ENCODE measurements at regions not wholly inside any gene's neighbourhood (a gene's known extent, or its start where the extent isn't known, plus 50 kb on each side); places are given as distances from the start of the nearest gene placed in this dataset.

- 66 to 72% (median 71%) methylated on average over 4 of the region's 4 CpGs for WGBS, 3 donors
- Histone ChIP-seq H3K4me3 (ENCODE audit: low read depth in 1 of 3, low read length in 3 of 3) (no peak overlapping the region), H3K4me1 (ENCODE audit: control insufficient read depth in 3 of 3, insufficient read depth in 2 of 3, low read depth in 1 of 3, low read length in 2 of 3) (no peaks in the 10 kb centered on the region), H3K27ac (ENCODE audit: low read depth in 1 of 3, low read length in 2 of 3) (no peak overlapping the region), H3K9me3 (ENCODE audit: control insufficient read depth in 2 of 2, insufficient read depth in 1 of 2, low read depth in 1 of 2, low read length in 1 of 2) (no peaks in the 10 kb centered on the region), H3K36me3 (ENCODE audit: control insufficient read depth in 3 of 3, insufficient read depth in 2 of 3, low read depth in 1 of 3, low read length in 3 of 3) (no peaks in the 10 kb centered on the region), H3K27me3 (ENCODE audit: control insufficient read depth in 3 of 3, insufficient read depth in 3 of 3, low read length in 3 of 3) (no peaks in the 10 kb centered on the region)
- FAIRE-seq (no peak), DNase-seq (no peak)
Measured at GRCh38 chrX:150298841-150299551, 64.1 kb upstream of the MAMLD1 start.

GRCh38 chrX:150299579-150299978 is 63.5 kb upstream of the MAMLD1 start:
- no peak for DNase-seq
- Histone ChIP-seq H3K9me3 (ENCODE audit: control insufficient read depth in 2 of 2, insufficient read depth in 1 of 2, low read depth in 1 of 2, low read length in 1 of 2) (no peaks in the 10 kb centered on the region), H3K4me1 (ENCODE audit: control insufficient read depth in 3 of 3, insufficient read depth in 2 of 3, low read depth in 1 of 3, low read length in 2 of 3) (no peaks in the 10 kb centered on the region), H3K36me3 (ENCODE audit: control insufficient read depth in 3 of 3, insufficient read depth in 2 of 3, low read depth in 1 of 3, low read length in 3 of 3) (no peaks in the 10 kb centered on the region), H3K27me3 (ENCODE audit: control insufficient read depth in 3 of 3, insufficient read depth in 3 of 3, low read length in 3 of 3) (no peaks in the 10 kb centered on the region), H3K27ac (ENCODE audit: low read depth in 1 of 3, low read length in 2 of 3) (no peak overlapping the region), H3K4me3 (ENCODE audit: low read depth in 1 of 3, low read length in 3 of 3) (no peak overlapping the region)
- FAIRE-seq: no peak

- no peaks in the 10 kb centered on the region for H3K36me3 ChIP-seq (ENCODE audit: control insufficient read depth in 3 of 3, insufficient read depth in 2 of 3, low read depth in 1 of 3, low read length in 3 of 3)
- no peak overlapping the region for H3K4me3 ChIP-seq (ENCODE audit: low read depth in 1 of 3, low read length in 3 of 3)
- no peaks in the 10 kb centered on the region for H3K27me3 ChIP-seq (ENCODE audit: control insufficient read depth in 3 of 3, insufficient read depth in 3 of 3, low read length in 3 of 3)
- WGBS, 3 donors: 54 to 78% (median 56%) methylated on average over 4 of the region's 4 CpGs
- no peaks in the 10 kb centered on the region for H3K4me1 ChIP-seq (ENCODE audit: control insufficient read depth in 3 of 3, insufficient read depth in 2 of 3, low read depth in 1 of 3, low read length in 2 of 3)
- DNase-seq (no peak), FAIRE-seq (no peak)
- no peaks in the 10 kb centered on the region for H3K9me3 ChIP-seq (ENCODE audit: control insufficient read depth in 2 of 2, insufficient read depth in 1 of 2, low read depth in 1 of 2, low read length in 1 of 2)
- H3K27ac ChIP-seq (ENCODE audit: low read depth in 1 of 3, low read length in 2 of 3): no peak overlapping the region
Measured at GRCh38 chrX:150303386-150304097, 59.6 kb upstream of the MAMLD1 start.

- Histone ChIP-seq H3K36me3 (ENCODE audit: control insufficient read depth in 3 of 3, insufficient read depth in 2 of 3, low read depth in 1 of 3, low read length in 3 of 3) (no peaks in the 10 kb centered on the region), H3K4me1 (ENCODE audit: control insufficient read depth in 3 of 3, insufficient read depth in 2 of 3, low read depth in 1 of 3, low read length in 2 of 3) (no peaks in the 10 kb centered on the region), H3K9me3 (ENCODE audit: control insufficient read depth in 2 of 2, insufficient read depth in 1 of 2, low read depth in 1 of 2, low read length in 1 of 2) (no peaks in the 10 kb centered on the region), H3K27ac (ENCODE audit: low read depth in 1 of 3, low read length in 2 of 3) (no peak overlapping the region), H3K27me3 (ENCODE audit: control insufficient read depth in 3 of 3, insufficient read depth in 3 of 3, low read length in 3 of 3) (no peaks in the 10 kb centered on the region), H3K4me3 (ENCODE audit: low read depth in 1 of 3, low read length in 3 of 3) (no peak overlapping the region)
- FAIRE-seq: no peak
- no peak for DNase-seq
- 66 to 88% (median 75%) methylated on average over 6 of the region's 6 CpGs for WGBS, 3 donors
Measured at GRCh38 chrX:150306002-150306401, 57.1 kb upstream of the MAMLD1 start.

- Histone ChIP-seq H3K27ac (ENCODE audit: low read depth in 1 of 3, low read length in 2 of 3) (no peak overlapping the region), H3K4me1 (ENCODE audit: control insufficient read depth in 3 of 3, insufficient read depth in 2 of 3, low read depth in 1 of 3, low read length in 2 of 3) (no peaks in the 10 kb centered on the region), H3K4me3 (ENCODE audit: low read depth in 1 of 3, low read length in 3 of 3) (no peak overlapping the region), H3K27me3 (ENCODE audit: control insufficient read depth in 3 of 3, insufficient read depth in 3 of 3, low read length in 3 of 3) (no peaks in the 10 kb centered on the region), H3K9me3 (ENCODE audit: control insufficient read depth in 2 of 2, insufficient read depth in 1 of 2, low read depth in 1 of 2, low read length in 1 of 2) (no peaks in the 10 kb centered on the region), H3K36me3 (ENCODE audit: control insufficient read depth in 3 of 3, insufficient read depth in 2 of 3, low read depth in 1 of 3, low read length in 3 of 3) (no peaks in the 10 kb centered on the region)
- FAIRE-seq (no peak), DNase-seq (no peak)
- WGBS, 3 donors: 67 to 87% (median 72%) methylated on average over 4 of the region's 4 CpGs
Measured at GRCh38 chrX:150308041-150308440, 55.1 kb upstream of the MAMLD1 start.

- Histone ChIP-seq H3K4me1 (ENCODE audit: control insufficient read depth in 3 of 3, insufficient read depth in 2 of 3, low read depth in 1 of 3, low read length in 2 of 3) (no peaks in the 10 kb centered on the region), H3K27ac (ENCODE audit: low read depth in 1 of 3, low read length in 2 of 3) (no peak overlapping the region), H3K36me3 (ENCODE audit: control insufficient read depth in 3 of 3, insufficient read depth in 2 of 3, low read depth in 1 of 3, low read length in 3 of 3) (no peaks in the 10 kb centered on the region), H3K27me3 (ENCODE audit: control insufficient read depth in 3 of 3, insufficient read depth in 3 of 3, low read length in 3 of 3) (no peaks in the 10 kb centered on the region), H3K4me3 (ENCODE audit: low read depth in 1 of 3, low read length in 3 of 3) (no peak overlapping the region), H3K9me3 (ENCODE audit: control insufficient read depth in 2 of 2, insufficient read depth in 1 of 2, low read depth in 1 of 2, low read length in 1 of 2) (no peaks in the 10 kb centered on the region)
- WGBS, 3 donors: 76 to 83% (median 79%) methylated on average over 9 of the region's 9 CpGs
- DNase-seq (no peak), FAIRE-seq (no peak)
Measured at GRCh38 chrX:150308532-150309157, 54.5 kb upstream of the MAMLD1 start.

- whole genome bisulfite sequencing, 3 donors: 81 to 94% (median 86%) methylated on average over 4 of the region's 4 CpGs
Measured at GRCh38 chrX:150310417-150310816, 52.7 kb upstream of the MAMLD1 start.

GRCh38 chrX:150310881-150311280 is 52.2 kb upstream of the MAMLD1 start:
- FAIRE-seq: no peak

More at GRCh38 chrX:150310417-150310816, 52.7 kb upstream of the MAMLD1 start:
- Histone ChIP-seq H3K9me3 (ENCODE audit: control insufficient read depth in 2 of 2, insufficient read depth in 1 of 2, low read depth in 1 of 2, low read length in 1 of 2) (no peaks in the 10 kb centered on the region), H3K27ac (ENCODE audit: low read depth in 1 of 3, low read length in 2 of 3) (no peak overlapping the region), H3K4me1 (ENCODE audit: control insufficient read depth in 3 of 3, insufficient read depth in 2 of 3, low read depth in 1 of 3, low read length in 2 of 3) (no peaks in the 10 kb centered on the region), H3K36me3 (ENCODE audit: control insufficient read depth in 3 of 3, insufficient read depth in 2 of 3, low read depth in 1 of 3, low read length in 3 of 3) (no peaks in the 10 kb centered on the region), H3K27me3 (ENCODE audit: control insufficient read depth in 3 of 3, insufficient read depth in 3 of 3, low read length in 3 of 3) (no peaks in the 10 kb centered on the region), H3K4me3 (ENCODE audit: low read depth in 1 of 3, low read length in 3 of 3) (no peak overlapping the region)
- DNase-seq (no peak), FAIRE-seq (no peak)

More at GRCh38 chrX:150310881-150311280, 52.2 kb upstream of the MAMLD1 start:
- DNase-seq: no peak
- H3K4me1 ChIP-seq (ENCODE audit: control insufficient read depth in 3 of 3, insufficient read depth in 2 of 3, low read depth in 1 of 3, low read length in 2 of 3): no peaks in the 10 kb centered on the region
- 67 to 95% (median 80%) methylated on average over 1 of the region's 1 CpG for WGBS, 3 donors
- no peaks in the 10 kb centered on the region for H3K27me3 ChIP-seq (ENCODE audit: control insufficient read depth in 3 of 3, insufficient read depth in 3 of 3, low read length in 3 of 3)
- H3K4me3 ChIP-seq (ENCODE audit: low read depth in 1 of 3, low read length in 3 of 3): no peak overlapping the region
- no peaks in the 10 kb centered on the region for H3K36me3 ChIP-seq (ENCODE audit: control insufficient read depth in 3 of 3, insufficient read depth in 2 of 3, low read depth in 1 of 3, low read length in 3 of 3)
- no peaks in the 10 kb centered on the region for H3K9me3 ChIP-seq (ENCODE audit: control insufficient read depth in 2 of 2, insufficient read depth in 1 of 2, low read depth in 1 of 2, low read length in 1 of 2)
- no peak overlapping the region for H3K27ac ChIP-seq (ENCODE audit: low read depth in 1 of 3, low read length in 2 of 3)

All from small intestine (tissue), 7 donors.